Endothelial cell of umbilical vein (primary cell): ENCODE measurements at regions not wholly inside any gene's neighbourhood (a gene's known extent, or its start where the extent isn't known, plus 50 kb on each side); places are given as distances from the start of the nearest gene placed in this dataset.

Experiments
- BruUV-seq: library from RNA; stranded (reverse); fragments of 400-500 nt; replicated peaks from 2 replicates; lab custom pipeline; 2021; lab: Mats Ljungman, UMichigan
- CTCF ChIA-PET: fragments of 300-600, 350-600 bp; sonication (Branson Sonifier 250); formaldehyde crosslinking; loops from one replicate; lab custom pipeline; 2021; ENCODE audit warnings: antibody characterized with exemption, inconsistent platforms; lab: Charles Lee
- POLR2A ChIA-PET: fragments of 300-600, 350-600 bp; sonication (Branson Sonifier 250); formaldehyde crosslinking; loops from one replicate; lab custom pipeline; 2021; ENCODE audit warnings: antibody characterized with exemption, inconsistent platforms; lab: Charles Lee
- DNase-seq: peaks from one replicate; pipeline ENCODE4 v3.0.0-alpha.2; 2011; ENCODE audit warnings: low read depth, low spot score
- FAIRE-seq: peaks from 2 replicates; lab custom pipeline; 2011; peaks lifted over from hg19 to GRCh38; lab: Jason Lieb, UNC
- H2AFZ ChIP-seq: 2 replicates; pipeline ENCODE4 v1.6.0; 2012; ENCODE audit warnings: low read depth, low read length, control low read depth, inconsistent platforms
- H3K27ac ChIP-seq: 2 replicates; pipeline ENCODE4 v1.5.1; 2011; ENCODE audit warnings: low read depth, mild to moderate bottlenecking, control low read depth, low read length, moderate library complexity; ENCODE audit not compliant: insufficient read depth
- H3K27me3 ChIP-seq, 2 experiments: 2 replicates each; pipeline versions ENCODE4 v1.6.0 to v1.6.1; 2011; ENCODE audit warnings: low read length in 2 of 2, mixed read lengths in 1 of 2; ENCODE audit not compliant: control insufficient read depth in 2 of 2, insufficient read depth in 2 of 2
- H3K36me3 ChIP-seq, 2 experiments: 2 replicates in 1 of 2; 3 replicates in 1 of 2; pipeline ENCODE4 v1.5.1; 2011; ENCODE audit warnings: low read length in 2 of 2, mild to moderate bottlenecking in 1 of 2, moderate library complexity in 1 of 2; ENCODE audit not compliant: control insufficient read depth in 2 of 2, insufficient read depth in 2 of 2; ENCODE audit errors: extremely low read depth in 1 of 2
- H3K4me1 ChIP-seq: 3 replicates; pipeline ENCODE4 v1.5.1; 2011; ENCODE audit warnings: mild to moderate bottlenecking, low read length; ENCODE audit not compliant: control insufficient read depth, insufficient read depth; ENCODE audit errors: extremely low read depth
- H3K4me2 ChIP-seq: 2 replicates; pipeline ENCODE4 v1.6.1; 2011; ENCODE audit warnings: low read length, control low read depth, mixed read lengths; ENCODE audit not compliant: insufficient read depth
- H3K4me3 ChIP-seq, 3 experiments: fragments of 200-600 bp in 1 of 3; sonication (generic), shearing (Covaris generic) in 1 of 3; replicated peaks in 1 of 3; 2 replicates each; pipeline ENCODE4 v1.5.1; 2011 to 2016; ENCODE audit warnings: control low read depth in 3 of 3, low read length in 3 of 3, mild to moderate bottlenecking in 2 of 3, inconsistent platforms in 1 of 3, low read depth in 1 of 3, moderate library complexity in 1 of 3; ENCODE audit not compliant: insufficient read depth in 1 of 3
- H3K79me2 ChIP-seq: 2 replicates; pipeline ENCODE4 v1.6.0; 2012; ENCODE audit warnings: low read length, inconsistent platforms; ENCODE audit not compliant: control insufficient read depth, insufficient read depth
- H3K9ac ChIP-seq: replicated peaks from 2 replicates; pipeline ENCODE3; 2011; ENCODE audit warnings: low read length, control low read depth; ENCODE audit not compliant: insufficient read depth; ENCODE audit errors: extremely low read depth
- H3K9me1 ChIP-seq: replicated peaks from 3 replicates; pipeline ENCODE4 v1.6.0; 2011; ENCODE audit warnings: mild to moderate bottlenecking, low read length; ENCODE audit not compliant: control insufficient read depth, insufficient read depth; ENCODE audit errors: extremely low read depth
- H3K9me3 ChIP-seq: replicated peaks from 2 replicates; pipeline ENCODE4 v1.5.1; 2012; ENCODE audit warnings: low read length, inconsistent platforms; ENCODE audit not compliant: control insufficient read depth, insufficient read depth
- H4K20me1 ChIP-seq: replicated peaks from 2 replicates; pipeline ENCODE3; 2011; ENCODE audit warnings: mild to moderate bottlenecking, low read length; ENCODE audit not compliant: control insufficient read depth, insufficient read depth; ENCODE audit errors: extremely low read depth
- EZH2 ChIP-seq: IDR thresholded peaks from 2 replicates; pipeline ENCODE4 v1.6.1; 2012; ENCODE audit warnings: borderline replicate concordance, low read depth, mild to moderate bottlenecking, moderate library complexity, low read length, inconsistent platforms; ENCODE audit not compliant: severe bottlenecking
- FOS ChIP-seq: IDR thresholded peaks from 2 replicates; pipeline ENCODE4 v1.6.1; 2011; ENCODE audit warnings: mild to moderate bottlenecking, low read length, moderate library complexity, borderline replicate concordance; ENCODE audit not compliant: insufficient read depth
- GATA2 ChIP-seq: IDR thresholded peaks from 2 replicates; pipeline ENCODE4 v1.7.0; 2011; ENCODE audit warnings: low read depth, mild to moderate bottlenecking, moderate library complexity, mixed read lengths, low read length; ENCODE audit not compliant: insufficient read length, insufficient read depth
- JUN ChIP-seq: IDR thresholded peaks from 2 replicates; pipeline ENCODE4 v1.6.1; 2011; ENCODE audit warnings: borderline replicate concordance, low read depth; ENCODE audit not compliant: insufficient read length, insufficient read depth
- MAX ChIP-seq: IDR thresholded peaks from 2 replicates; pipeline ENCODE4 v1.6.1; 2011; ENCODE audit not compliant: insufficient read depth, insufficient read length
- MYC ChIP-seq: IDR thresholded peaks from one replicate; pipeline ENCODE4 v1.6.1; 2011; ENCODE audit warnings: mild to moderate bottlenecking, low read depth, low read length
- POLR2A ChIP-seq: IDR thresholded peaks from 2 replicates; pipeline ENCODE4 v1.6.1; 2012; ENCODE audit warnings: low read depth, mild to moderate bottlenecking, control low read depth, low read length
- POLR2AphosphoS5 ChIP-seq: IDR thresholded peaks from 2 replicates; pipeline ENCODE4 v1.6.1; 2012; ENCODE audit warnings: low read depth, mild to moderate bottlenecking, control low read depth, low read length, moderate library complexity; ENCODE audit not compliant: insufficient read depth
- dilution Hi-C: fragments of 300-500 bp; cut with MboI; formaldehyde crosslinking; loops from one replicate; pipeline ENCODE4 v1.15.0; 2019; ENCODE audit warnings: low sequenced_read_pairs; ENCODE audit not compliant: extremely low pct_ligation_motif_present
- intact Hi-C: fragments of 100-400 bp; cut with micrococcal nuclease; formaldehyde crosslinking; loops from one replicate; pipeline ENCODE4 v1.10.0; 2022
- TF ChIP-seq, protein P1 (sequence below), 2 donors: IDR thresholded peaks; 1 replicate in 1 of 2; 2 replicates in 1 of 2; pipeline ENCODE4 v1.5.1; 2011; ENCODE audit warnings: low read length in 2 of 2, mild to moderate bottlenecking in 2 of 2, moderate library complexity in 2 of 2, control low read depth in 1 of 2, inconsistent platforms in 1 of 2, low read depth in 1 of 2; ENCODE audit not compliant: insufficient read depth in 1 of 2; ENCODE audit errors: extremely low read depth in 1 of 2

- no peaks in the 10 kb centered on the region for H3K27me3 ChIP-seq
- FAIRE-seq, result no peak
Observed at GRCh38 chr14:95023886-95024285, 133.4 kb downstream of the DICER1 start.

More at GRCh38 chr14:95023886-95024285, 133.4 kb downstream of the DICER1 start:
- no peaks in the 10 kb centered on the region for H3K9me1 ChIP-seq
- H2AFZ ChIP-seq, result no peak overlapping the region
- no peak overlapping the region for H3K9ac ChIP-seq
- no peaks in the 10 kb centered on the region for H3K79me2 ChIP-seq
- TF ChIP-seq, protein P1, sequence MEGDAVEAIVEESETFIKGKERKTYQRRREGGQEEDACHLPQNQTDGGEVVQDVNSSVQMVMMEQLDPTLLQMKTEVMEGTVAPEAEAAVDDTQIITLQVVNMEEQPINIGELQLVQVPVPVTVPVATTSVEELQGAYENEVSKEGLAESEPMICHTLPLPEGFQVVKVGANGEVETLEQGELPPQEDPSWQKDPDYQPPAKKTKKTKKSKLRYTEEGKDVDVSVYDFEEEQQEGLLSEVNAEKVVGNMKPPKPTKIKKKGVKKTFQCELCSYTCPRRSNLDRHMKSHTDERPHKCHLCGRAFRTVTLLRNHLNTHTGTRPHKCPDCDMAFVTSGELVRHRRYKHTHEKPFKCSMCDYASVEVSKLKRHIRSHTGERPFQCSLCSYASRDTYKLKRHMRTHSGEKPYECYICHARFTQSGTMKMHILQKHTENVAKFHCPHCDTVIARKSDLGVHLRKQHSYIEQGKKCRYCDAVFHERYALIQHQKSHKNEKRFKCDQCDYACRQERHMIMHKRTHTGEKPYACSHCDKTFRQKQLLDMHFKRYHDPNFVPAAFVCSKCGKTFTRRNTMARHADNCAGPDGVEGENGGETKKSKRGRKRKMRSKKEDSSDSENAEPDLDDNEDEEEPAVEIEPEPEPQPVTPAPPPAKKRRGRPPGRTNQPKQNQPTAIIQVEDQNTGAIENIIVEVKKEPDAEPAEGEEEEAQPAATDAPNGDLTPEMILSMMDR (IDR thresholded peaks at IDR 0.05; ENCODE audit: extremely low read depth in 1 of 2, insufficient read depth in 1 of 2, low read depth in 1 of 2, low read length in 2 of 2), result no peak
- TF ChIP-seq MYC (no peak), GATA2 (no peak), JUN (no peak), MAX (no peak), EZH2 (no peak), POLR2AphosphoS5 (no peak), FOS (no peak), POLR2A (no peak)
- intact Hi-C loops, result no loop called here
- H3K4me1 ChIP-seq, result no peaks in the 10 kb centered on the region
- no peaks in the 10 kb centered on the region for H3K9me3 ChIP-seq
- CTCF ChIA-PET, result no interaction called here
- POLR2A ChIA-PET, result no interaction called here
- no TSS peak for BruUV-seq
- H3K27ac ChIP-seq, result no peak overlapping the region
- no peak overlapping the region for H3K4me3 ChIP-seq
- H3K36me3 ChIP-seq, result no peaks in the 10 kb centered on the region
- H3K4me2 ChIP-seq, result no peak overlapping the region
- dilution Hi-C loops, result no loop called here
- no peak for DNase-seq
- H4K20me1 ChIP-seq, result no peaks in the 10 kb centered on the region
